GM12872 (cell line): ENCODE measurements at regions not wholly inside any gene's neighbourhood (a gene's known extent, or its start where the extent isn't known, plus 50 kb on each side); places are given as distances from the start of the nearest gene placed in this dataset.

Experiments used
- TF ChIP-seq, protein P1 (sequence below): IDR thresholded peaks from 3 replicates; pipeline ENCODE4 v1.5.1; 2011; ENCODE audit warnings: low read depth, mild to moderate bottlenecking, low read length, moderate library complexity; ENCODE audit not compliant: insufficient read depth

DNA sequence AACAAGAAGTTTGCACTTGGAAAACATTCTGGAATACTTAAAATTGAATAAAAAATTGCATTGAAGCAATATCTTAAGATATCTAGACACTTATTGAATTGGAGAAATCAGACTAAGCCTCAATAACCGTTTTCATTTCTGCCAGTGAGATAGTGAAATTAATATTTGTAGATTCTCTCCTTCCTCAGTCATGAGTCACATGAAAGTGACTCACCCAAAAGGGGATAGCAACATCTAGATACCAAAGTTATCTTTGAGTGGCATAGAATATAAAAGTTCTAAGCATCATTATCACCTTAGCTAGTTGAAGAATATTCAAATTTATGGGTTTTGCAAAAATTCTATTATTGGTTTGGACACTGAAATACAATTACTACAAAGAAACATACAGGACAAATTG lies 614.8 kb upstream of the ZNF717 start:
- TF ChIP-seq, protein P1, sequence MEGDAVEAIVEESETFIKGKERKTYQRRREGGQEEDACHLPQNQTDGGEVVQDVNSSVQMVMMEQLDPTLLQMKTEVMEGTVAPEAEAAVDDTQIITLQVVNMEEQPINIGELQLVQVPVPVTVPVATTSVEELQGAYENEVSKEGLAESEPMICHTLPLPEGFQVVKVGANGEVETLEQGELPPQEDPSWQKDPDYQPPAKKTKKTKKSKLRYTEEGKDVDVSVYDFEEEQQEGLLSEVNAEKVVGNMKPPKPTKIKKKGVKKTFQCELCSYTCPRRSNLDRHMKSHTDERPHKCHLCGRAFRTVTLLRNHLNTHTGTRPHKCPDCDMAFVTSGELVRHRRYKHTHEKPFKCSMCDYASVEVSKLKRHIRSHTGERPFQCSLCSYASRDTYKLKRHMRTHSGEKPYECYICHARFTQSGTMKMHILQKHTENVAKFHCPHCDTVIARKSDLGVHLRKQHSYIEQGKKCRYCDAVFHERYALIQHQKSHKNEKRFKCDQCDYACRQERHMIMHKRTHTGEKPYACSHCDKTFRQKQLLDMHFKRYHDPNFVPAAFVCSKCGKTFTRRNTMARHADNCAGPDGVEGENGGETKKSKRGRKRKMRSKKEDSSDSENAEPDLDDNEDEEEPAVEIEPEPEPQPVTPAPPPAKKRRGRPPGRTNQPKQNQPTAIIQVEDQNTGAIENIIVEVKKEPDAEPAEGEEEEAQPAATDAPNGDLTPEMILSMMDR, result no peak

- TF ChIP-seq, protein P1, result no peak
Measured at GRCh38 chr3:76402926-76403325, 617.6 kb upstream of the ZNF717 start.

GRCh38 chr3:76403556-76403955 lies 618.2 kb upstream of the ZNF717 start:
- TF ChIP-seq, protein P1, result no peak

DNA sequence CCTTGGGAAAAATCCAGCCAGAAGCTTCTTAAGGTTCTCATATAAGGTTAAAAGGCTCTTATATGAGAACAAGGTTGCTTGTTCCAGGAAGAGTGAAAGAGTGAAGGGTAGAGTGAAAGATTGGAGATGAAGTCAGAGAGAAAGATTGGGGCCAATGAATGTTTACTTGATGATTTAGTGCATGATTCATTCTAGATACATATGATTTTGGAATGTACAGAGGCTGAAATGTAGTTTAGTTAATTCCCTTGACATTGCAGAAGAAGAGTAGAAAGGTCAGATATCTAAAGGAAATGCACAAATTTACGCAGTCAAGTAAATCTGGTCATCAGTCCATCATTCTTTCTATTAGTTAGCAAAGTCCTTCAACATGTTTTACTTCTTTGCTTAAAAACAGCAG lies 619.8 kb upstream of the ZNF717 start:
- TF ChIP-seq, protein P1, result no peak

GRCh38 chr3:76410762-76411281 lies 625.5 kb upstream of the ZNF717 start:
- TF ChIP-seq, protein P1, result no peak

GRCh38 chr3:76415384-76415783 lies 624.5 kb upstream of the ROBO2 start:
- TF ChIP-seq, protein P1, result no peak

- TF ChIP-seq, protein P1, result no peak
Measured at GRCh38 chr3:76429581-76430177, 610.2 kb upstream of the ROBO2 start.

GRCh38 chr3:76432396-76432795 lies 607.5 kb upstream of the ROBO2 start:
- TF ChIP-seq, protein P1, result no peak
